Right kidney (tissue), 1 donor: ENCODE measurements at regions not wholly inside any gene's neighbourhood (a gene's known extent, or its start where the extent isn't known, plus 50 kb on each side); places are given as distances from the start of the nearest gene placed in this dataset.

Source experiments
- DNase-seq: peaks from one replicate; pipeline ENCODE4 v3.0.0-alpha.2; 2016

GRCh38 chr13:86954341-86954740 is 716.8 kb upstream of the SLITRK5 start:
- DNase-seq: no peak

- no peak for DNase-seq
These were observed 710.3 kb upstream of the SLITRK5 start for GRCh38 chr13:86960876-86961275.

- no peak for DNase-seq
These were observed 696.7 kb upstream of the SLITRK5 start for GRCh38 chr13:86974251-86974994.

GRCh38 chr13:86974995-86975328 is 696.2 kb upstream of the SLITRK5 start:
- no peak for DNase-seq

- DNase-seq: no peak
These were observed 694.4 kb upstream of the SLITRK5 start for GRCh38 chr13:86976521-86977324.

GRCh38 chr13:86986448-86986847 is 684.7 kb upstream of the SLITRK5 start:
- DNase-seq: no peak

GRCh38 chr13:86992251-86992650 is 678.9 kb upstream of the SLITRK5 start:
- no peak for DNase-seq

GRCh38 chr13:87003265-87003664 is 667.9 kb upstream of the SLITRK5 start:
- DNase-seq: no peak

- no peak for DNase-seq
These were observed 665.7 kb upstream of the SLITRK5 start for GRCh38 chr13:87005511-87005910.

GRCh38 chr13:87035526-87035925 is 635.6 kb upstream of the SLITRK5 start:
- DNase-seq: no peak

GRCh38 chr13:87042946-87043345 is 628.2 kb upstream of the SLITRK5 start:
- DNase-seq: no peak

- no peak for DNase-seq
These were observed 618.4 kb upstream of the SLITRK5 start for GRCh38 chr13:87052731-87053130.

GRCh38 chr13:87057807-87058520 is 613.2 kb upstream of the SLITRK5 start:
- no peak for DNase-seq

- no peak for DNase-seq
These were observed 612.3 kb upstream of the SLITRK5 start for GRCh38 chr13:87058786-87059329.

GRCh38 chr13:87078947-87079795 is 592.0 kb upstream of the SLITRK5 start:
- DNase-seq: no peak

GRCh38 chr13:87080100-87080779 is 590.9 kb upstream of the SLITRK5 start:
- DNase-seq: no peak

- DNase-seq: no peak
These were observed 587.0 kb upstream of the SLITRK5 start for GRCh38 chr13:87084192-87084591.

GRCh38 chr13:87087741-87088140 is 583.4 kb upstream of the SLITRK5 start:
- DNase-seq: no peak

GRCh38 chr13:87089391-87089790 is 581.8 kb upstream of the SLITRK5 start:
- DNase-seq: no peak

GRCh38 chr13:87093399-87093798 is 577.8 kb upstream of the SLITRK5 start:
- no peak for DNase-seq

- DNase-seq: no peak
These were observed 576.5 kb upstream of the SLITRK5 start for GRCh38 chr13:87094646-87095045.
